ENCODE measurements at regions not wholly inside any gene's neighbourhood (a gene's known extent, or its start where the extent isn't known, plus 50 kb on each side); places are given as distances from the start of the nearest gene placed in this dataset.

DNA sequence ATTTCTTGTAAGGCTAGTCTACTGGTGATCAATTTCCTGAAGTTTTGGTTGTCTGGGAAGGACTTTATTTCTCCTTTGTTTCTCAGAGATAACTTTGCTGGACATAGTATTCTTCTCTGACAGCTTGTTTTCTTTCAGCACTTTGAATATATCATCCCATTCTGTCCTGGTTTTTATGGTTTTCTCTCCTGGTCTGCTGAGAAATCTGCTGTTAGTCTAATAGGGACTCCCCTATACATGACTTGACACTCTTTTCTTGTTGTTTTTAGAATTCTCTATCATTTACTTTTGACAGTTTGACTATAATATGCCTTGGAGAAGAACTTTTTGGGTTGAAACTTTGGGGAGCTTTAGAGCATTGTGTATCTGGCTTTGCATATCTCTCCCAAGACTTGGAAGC, 112.5 kb downstream of the PRL start:
- no peak for TF ChIP-seq EZH2 (IDR thresholded peaks at IDR 0.05; ENCODE audit: low read length)
- TF ChIP-seq, protein P1, sequence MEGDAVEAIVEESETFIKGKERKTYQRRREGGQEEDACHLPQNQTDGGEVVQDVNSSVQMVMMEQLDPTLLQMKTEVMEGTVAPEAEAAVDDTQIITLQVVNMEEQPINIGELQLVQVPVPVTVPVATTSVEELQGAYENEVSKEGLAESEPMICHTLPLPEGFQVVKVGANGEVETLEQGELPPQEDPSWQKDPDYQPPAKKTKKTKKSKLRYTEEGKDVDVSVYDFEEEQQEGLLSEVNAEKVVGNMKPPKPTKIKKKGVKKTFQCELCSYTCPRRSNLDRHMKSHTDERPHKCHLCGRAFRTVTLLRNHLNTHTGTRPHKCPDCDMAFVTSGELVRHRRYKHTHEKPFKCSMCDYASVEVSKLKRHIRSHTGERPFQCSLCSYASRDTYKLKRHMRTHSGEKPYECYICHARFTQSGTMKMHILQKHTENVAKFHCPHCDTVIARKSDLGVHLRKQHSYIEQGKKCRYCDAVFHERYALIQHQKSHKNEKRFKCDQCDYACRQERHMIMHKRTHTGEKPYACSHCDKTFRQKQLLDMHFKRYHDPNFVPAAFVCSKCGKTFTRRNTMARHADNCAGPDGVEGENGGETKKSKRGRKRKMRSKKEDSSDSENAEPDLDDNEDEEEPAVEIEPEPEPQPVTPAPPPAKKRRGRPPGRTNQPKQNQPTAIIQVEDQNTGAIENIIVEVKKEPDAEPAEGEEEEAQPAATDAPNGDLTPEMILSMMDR (optimal IDR thresholded peaks at IDR 0.05 in 1 of 3, IDR thresholded peaks at IDR 0.05 in 1 of 3, conservative IDR thresholded peaks at IDR 0.05 in 1 of 3; ENCODE audit: extremely low read depth in 1 of 3, insufficient read depth in 2 of 3, low read length in 3 of 3): no peak

All from keratinocyte (primary cell).